K562 (cell line): ENCODE measurements at regions not wholly inside any gene's neighbourhood (a gene's known extent, or its start where the extent isn't known, plus 50 kb on each side); places are given as distances from the start of the nearest gene placed in this dataset.

ENCODE experiments used
- ATAC-seq: fragments of 200-7000 bp; cut with Tn5 transposase; 3 replicates; pipeline ENCODE4 v1.9.1; 2020; ENCODE audit warnings: moderate library complexity
- BruUV-seq: library from RNA; stranded (reverse); fragments of 400-500 nt; replicated peaks from 2 replicates; lab custom pipeline; 2021; lab: Mats Ljungman, UMichigan
- CTCF ChIA-PET: fragments of 300-600 bp; formaldehyde crosslinking; extraction: SDS; loops from one replicate; lab custom pipeline; 2021; ENCODE audit warnings: low intra/inter-chr PET ratio; lab: Yijun Ruan, JAX
- POLR2A ChIA-PET: fragments of 300-600, 350-650 bp; sonication (Branson Sonifier 250); formaldehyde crosslinking; extraction: SDS; loops from one replicate; lab custom pipeline; 2021; ENCODE audit warnings: antibody characterized with exemption, inconsistent platforms; lab: Yijun Ruan, JAX
- DNase-seq, 4 experiments: peaks; one replicate each; pipeline versions ENCODE4 v3.0.0 to v3.0.0-alpha.2; 2011 to 2018; ENCODE audit warnings: low spot score in 3 of 4, mixed read lengths in 3 of 4; ENCODE audit errors: extremely low read depth in 1 of 4
- FAIRE-seq: peaks from 2 replicates; lab custom pipeline; 2011; peaks lifted over from hg19 to GRCh38; lab: Jason Lieb, UNC
- H2AFZ ChIP-seq: 2 replicates; pipeline ENCODE4 v1.6.0; 2011; ENCODE audit warnings: low read depth, low read length, control low read depth, inconsistent platforms
- H3K27ac ChIP-seq: fragments of 200-600 bp; 3 replicates; pipeline ENCODE4 v1.8.0; 2011; ENCODE audit warnings: low read depth, mild to moderate bottlenecking, control low read depth, inconsistent platforms, low read length, moderate library complexity, mixed read lengths; ENCODE audit errors: extremely low read depth
- H3K27me3 ChIP-seq, 2 experiments: fragments of 300-600 bp in 1 of 2; 2 replicates in 1 of 2; 3 replicates in 1 of 2; pipeline versions ENCODE4 v1.6.0 to v1.8.0; 2011; ENCODE audit warnings: inconsistent platforms in 2 of 2, low read length in 2 of 2, mild to moderate bottlenecking in 1 of 2, mixed read lengths in 1 of 2, moderate library complexity in 1 of 2; ENCODE audit not compliant: control insufficient read depth in 2 of 2, insufficient read depth in 2 of 2
- H3K36me3 ChIP-seq: fragments of 300-600 bp; 3 replicates; pipeline ENCODE4 v1.8.0; 2011; ENCODE audit warnings: mild to moderate bottlenecking, low read length, inconsistent platforms; ENCODE audit not compliant: control insufficient read depth, insufficient read depth
- H3K4me1 ChIP-seq, 2 experiments: fragments of 200-600 bp in 1 of 2; replicated peaks in 1 of 2; 2 replicates in 1 of 2; 3 replicates in 1 of 2; pipeline versions ENCODE4 v1.5.1 to v1.8.0; 2011; ENCODE audit warnings: inconsistent platforms in 2 of 2, low read length in 2 of 2, mild to moderate bottlenecking in 1 of 2, mixed read lengths in 1 of 2, moderate library complexity in 1 of 2; ENCODE audit not compliant: control insufficient read depth in 2 of 2, insufficient read depth in 2 of 2
- H3K4me2 ChIP-seq: 2 replicates; pipeline ENCODE4 v1.6.1; 2011; ENCODE audit warnings: low read length, control low read depth, inconsistent platforms, mixed read lengths; ENCODE audit not compliant: insufficient read depth
- H3K4me3 ChIP-seq: fragments of 200-600 bp; sonication (generic), shearing (Covaris generic); 2 replicates; pipeline ENCODE4 v1.5.1; 2016; ENCODE audit warnings: control low read depth, inconsistent platforms
- H3K79me2 ChIP-seq: fragments of 200-600 bp; 3 replicates; pipeline ENCODE4 v1.8.0; 2011; ENCODE audit warnings: low read length, inconsistent platforms; ENCODE audit not compliant: control insufficient read depth, insufficient read depth
- H3K9ac ChIP-seq, 2 experiments: 2 replicates each; pipeline versions ENCODE4 v1.6.0 to v1.6.1; 2011; ENCODE audit warnings: low read depth in 2 of 2, low read length in 2 of 2, control low read depth in 1 of 2, inconsistent platforms in 1 of 2, mild to moderate bottlenecking in 1 of 2, mixed read lengths in 1 of 2; ENCODE audit not compliant: insufficient read depth in 1 of 2
- H3K9me1 ChIP-seq: one replicate; pipeline ENCODE4 v1.6.0; 2011; ENCODE audit warnings: inconsistent platforms, mild to moderate bottlenecking, low read length, moderate library complexity; ENCODE audit not compliant: control insufficient read depth, insufficient read depth
- H3K9me3 ChIP-seq: replicated peaks from 2 replicates; pipeline ENCODE4 v1.5.1; 2011; ENCODE audit warnings: low read depth, low read length, inconsistent platforms; ENCODE audit not compliant: control insufficient read depth, insufficient read depth
- H4K20me1 ChIP-seq: replicated peaks from 2 replicates; pipeline ENCODE4 v1.6.1; 2011; ENCODE audit warnings: low read length, inconsistent platforms, mixed read lengths; ENCODE audit not compliant: control insufficient read depth, insufficient read depth
- CTCF ChIP-seq, 3 experiments: IDR thresholded peaks in 2 of 3; conservative IDR thresholded peaks in 1 of 3; 2 replicates each; pipeline ENCODE4 v1.5.1; 2011 to 2012; ENCODE audit warnings: low read length in 3 of 3, mild to moderate bottlenecking in 3 of 3, control low read depth in 2 of 3, improper control_type of control experiment in 1 of 3, inconsistent platforms in 1 of 3, low read depth in 1 of 3, mixed read lengths in 1 of 3, moderate library complexity in 1 of 3; ENCODE audit not compliant: insufficient read depth in 2 of 3
- DEAF1 ChIP-seq: fragments of 450-650 bp; formaldehyde crosslinking; IDR thresholded peaks from 2 replicates; pipeline ENCODE4 v1.4.0; 2020; ENCODE audit warnings: mild to moderate bottlenecking, moderate library complexity
- ETS1 ChIP-seq: conservative IDR thresholded peaks from 2 replicates; pipeline ENCODE4 v1.6.1; 2011; ENCODE audit warnings: low read depth, mild to moderate bottlenecking, low read length; ENCODE audit not compliant: control insufficient read depth
- MXI1 ChIP-seq: IDR thresholded peaks from 2 replicates; pipeline ENCODE4 v1.6.1; 2011; ENCODE audit warnings: low read depth, mild to moderate bottlenecking, improper control_type of control experiment, low read length
- RAD21 ChIP-seq, 2 experiments: fragments of 250-450 bp in 1 of 2; fragments of 450-650 bp in 1 of 2; sonication (Bioruptor Pico) in 1 of 2; formaldehyde crosslinking in 1 of 2; IDR thresholded peaks in 1 of 2; conservative IDR thresholded peaks in 1 of 2; 2 replicates each; pipeline versions ENCODE4 v1.4.0 to v1.8.0; 2020 to 2022; ENCODE audit warnings: mild to moderate bottlenecking in 2 of 2, moderate library complexity in 1 of 2
- STAG1 ChIP-seq: sonication (generic); formaldehyde crosslinking; IDR thresholded peaks from 2 replicates; pipeline ENCODE4 v1.5.0; 2020; ENCODE audit warnings: missing genetic modification reagents, borderline replicate concordance
- TAL1 ChIP-seq: fragments of 450-650 bp; IDR thresholded peaks from 2 replicates; pipeline ENCODE4 v1.6.1; 2016; ENCODE audit warnings: mild to moderate bottlenecking
- ZFP36 ChIP-seq: fragments of 150-350 bp; IDR thresholded peaks from 2 replicates; pipeline ENCODE4 v1.6.1; 2018; ENCODE audit warnings: low read length, low read depth; ENCODE audit not compliant: partially characterized antibody
- whole genome bisulfite sequencing: fragments of 100-300 bp; shearing (Covaris generic); methylation state at CpG from one replicate; pipeline ENCODE4 v1.1.6; 2016; ENCODE audit warnings: low coverage, mixed read lengths; ENCODE audit not compliant: insufficient coverage; ENCODE audit errors: missing lambda C conversion rate; 5-methylcytosine and 5-hydroxymethylcytosine counted together
- in situ Hi-C: fragments of 300-500 bp; cut with MboI; formaldehyde crosslinking; loops from 4 replicates; pipeline ENCODE4 v1.15.0; 2018; ENCODE audit warnings: inconsistent platforms, mixed read lengths
- intact Hi-C: fragments of 100-400 bp; cut with micrococcal nuclease; formaldehyde crosslinking; loops from 2 replicates; pipeline ENCODE4 v1.14.2; 2022

- FAIRE-seq, result no peak
- BruUV-seq, result no TSS peak
- H3K9me3 ChIP-seq, result no peaks in the 10 kb centered on the region
- H3K4me3 ChIP-seq, result no peak overlapping the region
- intact Hi-C loops, result no loop called here
- H3K9ac ChIP-seq, result no peak overlapping the region
- no peaks in the 10 kb centered on the region for H4K20me1 ChIP-seq
- ChIA-PET POLR2A (no interaction called here), CTCF (no interaction called here)
- H2AFZ ChIP-seq, result no peak overlapping the region
- 1% methylated on average over 7 of the region's 7 CpGs for WGBS
- peaks cover 3 to 5% of the 10 kb centered on the region in 2 experiments; a peak in 2 of 5 replicates for H3K27me3 ChIP-seq
- no peaks in the 10 kb centered on the region for H3K4me1 ChIP-seq
- no peaks in the 10 kb centered on the region for H3K9me1 ChIP-seq
- ATAC-seq, result peak; percentile 74
- no peaks in the 10 kb centered on the region for H3K79me2 ChIP-seq
- H3K36me3 ChIP-seq, result no peaks in the 10 kb centered on the region
- peak in 1 of 4 experiments; percentile 14 for DNase-seq
- H3K4me2 ChIP-seq, result no peak overlapping the region
- peak; percentile 11 for TF ChIP-seq ZFP36
- TF ChIP-seq CTCF (IDR thresholded peaks at IDR 0.05 in 2 of 3, conservative IDR thresholded peaks at IDR 0.05 in 1 of 3; ENCODE audit: insufficient read depth in 2 of 3, low read depth in 1 of 3, low read length in 3 of 3), result peak in 1 of 3 experiments; percentile 34; a peak in 2 of 6 replicates
- no peak for TF ChIP-seq STAG1 (CRISPR knock-in tag)
- no peak for TF ChIP-seq ETS1
- TF ChIP-seq TAL1, result no peak
- peak in 1 of 2 experiments; percentile 24; a peak in 2 of 4 replicates for TF ChIP-seq RAD21 (CRISPR knock-in tag; conservative IDR thresholded peaks at IDR 0.05 in 1 of 2, IDR thresholded peaks at IDR 0.05 in 1 of 2)
- no peak for TF ChIP-seq MXI1
- no peak for TF ChIP-seq DEAF1 (CRISPR knock-in tag)
- in situ Hi-C loops, result no loop called here
- no peak overlapping the region for H3K27ac ChIP-seq
Observed at GRCh38 chr2:47664817-47665216, 94.0 kb upstream of the KCNK12 start.
